ENCODE measurements at regions not wholly inside any gene's neighbourhood (a gene's known extent, or its start where the extent isn't known, plus 50 kb on each side); places are given as distances from the start of the nearest gene placed in this dataset.

- Histone ChIP-seq H4K5ac (ENCODE audit: insufficient read length, low read depth, low read length) (no peak overlapping the region), H2BK12ac (ENCODE audit: insufficient read length, low read depth, low read length) (no peak overlapping the region), H3K56ac (ENCODE audit: insufficient read length, low read depth, low read length) (no peak overlapping the region), H3K4ac (ENCODE audit: low read depth, low read length) (no peak overlapping the region), H3K14ac (ENCODE audit: insufficient read depth, low read length) (no peak overlapping the region), H3K18ac (ENCODE audit: insufficient read length, low read depth, low read length) (no peak overlapping the region), H3T11ph (ENCODE audit: low read length) (no peak overlapping the region), H2BK120ac (ENCODE audit: low read depth, low read length, poor library complexity, severe bottlenecking) (no peak overlapping the region), H4K20me1 (ENCODE audit: control insufficient read depth, insufficient read depth, insufficient read length) (no peaks in the 10 kb centered on the region), H2BK20ac (ENCODE audit: low read depth, low read length, poor library complexity, severe bottlenecking) (no peak overlapping the region), H4K8ac (replicated peaks; ENCODE audit: insufficient read length, low read depth, low read length) (no peak overlapping the region), H3K9me3 (ENCODE audit: control insufficient read depth, low read depth, low read length) (peaks cover 92% of the 10 kb centered on the region), H4K91ac (ENCODE audit: insufficient read length, low read depth, low read length) (no peak overlapping the region), H2AK5ac (ENCODE audit: insufficient read length, low read length) (no peak overlapping the region), H3K27me3 (ENCODE audit: insufficient read depth, low read length) (no peaks in the 10 kb centered on the region), H3K4me1 (ENCODE audit: insufficient read depth, low read length) (no peaks in the 10 kb centered on the region), H3K9ac (ENCODE audit: extremely low read depth, insufficient read length, low read length) (no peak overlapping the region), H3K4me2 (ENCODE audit: insufficient read depth, insufficient read length, low read length) (no peak overlapping the region), H3K79me1 (ENCODE audit: insufficient read depth, low read depth, low read length, poor library complexity, severe bottlenecking) (no peaks in the 10 kb centered on the region), H2AFZ (ENCODE audit: low read length) (no peak overlapping the region), H2BK15ac (ENCODE audit: low read depth, low read length) (no peak overlapping the region), H3K27ac (ENCODE audit: insufficient read length, low read depth, low read length) (no peak overlapping the region), H3K23ac (ENCODE audit: insufficient read length, low read depth, low read length) (no peak overlapping the region), H2BK5ac (ENCODE audit: insufficient read length, low read length) (no peak overlapping the region), H3K23me2 (ENCODE audit: insufficient read length, low read depth, low read length, poor library complexity, severe bottlenecking) (no peaks in the 10 kb centered on the region), H3K79me2 (ENCODE audit: insufficient read depth, low read length) (no peaks in the 10 kb centered on the region)
- no peak for DNase-seq
- Mint-ChIP-seq H3K36me3 (ENCODE audit: insufficient read depth in 1 of 3, low read depth in 3 of 3) (peaks cover 12 to 36% (median 19%) of the 10 kb centered on the region in 3 experiments; a peak in 6 of 7 replicates), H3K27ac (no peak overlapping the region), H3K4me1 (no peaks in the 10 kb centered on the region), H3K4me3 (no peak overlapping the region; a peak in 1 of 5 replicates), H3K27me3 (ENCODE audit: low read depth) (peaks cover 5% of the 10 kb centered on the region), H3K9me3 (peaks cover 92 to 95% of the 10 kb centered on the region in 2 experiments)
- no CpG with 5 or more reads among the region's 9 CpGs for WGBS (ENCODE audit: extremely low coverage, insufficient read length, low lambda C conversion rate)
- TF ChIP-seq CTCF (conservative IDR thresholded peaks at IDR 0.05), result no peak
These were observed 85.3 kb downstream of the ZNF726 start for GRCh38 chr19:23999821-24000610.

All from H9 (cell line).